SK-N-SH (cell line): ENCODE measurements at regions not wholly inside any gene's neighbourhood (a gene's known extent, or its start where the extent isn't known, plus 50 kb on each side); places are given as distances from the start of the nearest gene placed in this dataset.

Source experiments
- CTCF ChIA-PET: fragments of 300-600, 350-600 bp; formaldehyde crosslinking; extraction: SDS; loops from one replicate; lab custom pipeline; 2021; lab: Yijun Ruan, JAX
- POLR2A ChIA-PET: fragments of 350-600 bp; sonication (Branson Sonifier 250); formaldehyde crosslinking; extraction: SDS; loops from one replicate; lab custom pipeline; 2020; ENCODE audit warnings: antibody characterized with exemption, inconsistent platforms; lab: Yijun Ruan, JAX
- DNase-seq: peaks from one replicate; pipeline ENCODE4 v3.0.0; 2012
- H2AFZ ChIP-seq: fragments of 200-600 bp; sonication (generic); 2 replicates; pipeline ENCODE4 v1.8.1; 2016; ENCODE audit warnings: antibody characterized with exemption, mild to moderate bottlenecking, low read depth
- H3F3A ChIP-seq: fragments of 200-600 bp; sonication (generic); replicated peaks from 2 replicates; pipeline ENCODE3; 2016; ENCODE audit warnings: antibody characterized with exemption, mild to moderate bottlenecking; ENCODE audit not compliant: insufficient read depth
- H3K27ac ChIP-seq, 2 experiments: fragments of 200-500 bp in 1 of 2; fragments of 200-600 bp in 1 of 2; sonication (Bioruptor generic) in 1 of 2; sonication (generic), shearing (Covaris generic) in 1 of 2; 2 replicates each; pipeline versions ENCODE4 v1.5.1 to v1.6.1; 2014 to 2016; ENCODE audit warnings: low read depth in 2 of 2, inconsistent platforms in 1 of 2, low read length in 1 of 2, mild to moderate bottlenecking in 1 of 2, mixed read lengths in 1 of 2
- H3K27me3 ChIP-seq: fragments of 200-600 bp; sonication (generic), shearing (Covaris generic); 2 replicates; pipeline ENCODE4 v1.6.1; 2016; ENCODE audit warnings: mixed run types; ENCODE audit not compliant: insufficient read depth
- H3K36me3 ChIP-seq, 2 experiments: fragments of 200-500 bp in 1 of 2; fragments of 200-600 bp in 1 of 2; sonication (Bioruptor generic) in 1 of 2; sonication (generic) in 1 of 2; replicated peaks in 1 of 2; 2 replicates each; pipeline versions ENCODE3 to v1.5.1; 2014 to 2016; ENCODE audit warnings: low read length in 1 of 2, mild to moderate bottlenecking in 1 of 2; ENCODE audit not compliant: insufficient read depth in 2 of 2, control insufficient read depth in 1 of 2
- H3K4me1 ChIP-seq, 2 experiments: fragments of 200-500 bp in 1 of 2; fragments of 200-600 bp in 1 of 2; sonication (Bioruptor generic) in 1 of 2; sonication (generic), shearing (Covaris generic) in 1 of 2; 2 replicates each; pipeline versions ENCODE4 v1.5.1 to v1.6.1; 2014 to 2016; ENCODE audit warnings: low read depth in 1 of 2, low read length in 1 of 2, mixed run types in 1 of 2; ENCODE audit not compliant: insufficient read depth in 2 of 2, control insufficient read depth in 1 of 2
- H3K4me2 ChIP-seq: fragments of 200-600 bp; sonication (generic), shearing (Covaris generic); 2 replicates; pipeline ENCODE4 v1.6.1; 2017; ENCODE audit warnings: mixed run types
- H3K4me3 ChIP-seq, 2 experiments: fragments of 200-500 bp in 1 of 2; fragments of 200-600 bp in 1 of 2; sonication (Bioruptor generic) in 1 of 2; sonication (generic), shearing (Covaris generic) in 1 of 2; 2 replicates each; pipeline versions ENCODE4 v1.5.1 to v1.8.1; 2014 to 2016; ENCODE audit warnings: low read depth in 2 of 2, inconsistent platforms in 1 of 2, low read length in 1 of 2, mild to moderate bottlenecking in 1 of 2, mixed read lengths in 1 of 2, moderate library complexity in 1 of 2
- H3K79me2 ChIP-seq: fragments of 200-600 bp; sonication (generic); 2 replicates; pipeline ENCODE4 v1.8.1; 2017; ENCODE audit warnings: mild to moderate bottlenecking; ENCODE audit not compliant: insufficient read depth
- H3K9ac ChIP-seq: fragments of 200-600 bp; sonication (generic); 2 replicates; pipeline ENCODE4 v1.6.1; 2017; ENCODE audit warnings: mixed run types
- H3K9me2 ChIP-seq: fragments of 200-600 bp; sonication (generic); 2 replicates; pipeline ENCODE4 v1.6.1; 2017; ENCODE audit warnings: mixed run types
- H3K9me3 ChIP-seq: fragments of 200-600 bp; sonication (generic); 2 replicates; pipeline ENCODE4 v1.6.1; 2017; ENCODE audit warnings: mixed run types, mild to moderate bottlenecking, moderate library complexity
- H4K20me1 ChIP-seq: fragments of 200-600 bp; sonication (generic); 2 replicates; pipeline ENCODE4 v1.6.1; 2017; ENCODE audit warnings: mild to moderate bottlenecking, mixed run types; ENCODE audit not compliant: insufficient read depth
- CTCF ChIP-seq: fragments of 200-600 bp; sonication (generic); IDR thresholded peaks from 2 replicates; pipeline ENCODE4 v1.6.1; 2017; ENCODE audit warnings: antibody characterized with exemption, mild to moderate bottlenecking, moderate library complexity
- EP300 ChIP-seq, 2 experiments: IDR thresholded peaks; 2 replicates each; pipeline versions ENCODE4 v1.4.0 to v1.6.1; 2012; ENCODE audit warnings: borderline replicate concordance in 1 of 2, low read depth in 1 of 2, low read length in 1 of 2
- GATA2 ChIP-seq: sonication (generic); formaldehyde crosslinking; IDR thresholded peaks from 2 replicates; pipeline ENCODE4 v1.5.0; 2020; ENCODE audit warnings: mild to moderate bottlenecking, missing genetic modification reagents
- JUND ChIP-seq: IDR thresholded peaks from 2 replicates; pipeline ENCODE4 v1.4.0; 2012
- MAX ChIP-seq: IDR thresholded peaks from 2 replicates; pipeline ENCODE4 v1.4.0; 2012; ENCODE audit warnings: low read depth
- MXI1 ChIP-seq: IDR thresholded peaks from 2 replicates; pipeline ENCODE4 v1.6.1; 2012; ENCODE audit warnings: mild to moderate bottlenecking, low read depth, low read length, improper control_type of control experiment
- POLR2AphosphoS5 ChIP-seq: IDR thresholded peaks from 2 replicates; pipeline ENCODE4 v1.6.1; 2012; ENCODE audit warnings: low read depth, low read length
- RXRA ChIP-seq: IDR thresholded peaks from 2 replicates; pipeline ENCODE4 v1.4.0; 2012; ENCODE audit warnings: low read depth, mild to moderate bottlenecking, borderline replicate concordance
- SMC3 ChIP-seq: IDR thresholded peaks from 2 replicates; pipeline ENCODE4 v1.6.1; 2012; ENCODE audit warnings: low read depth, low read length, improper control_type of control experiment
- TEAD4 ChIP-seq: IDR thresholded peaks from 2 replicates; pipeline ENCODE4 v1.4.0; 2012; ENCODE audit warnings: mild to moderate bottlenecking, borderline replicate concordance; ENCODE audit not compliant: insufficient read depth
- USF1 ChIP-seq: IDR thresholded peaks from 2 replicates; pipeline ENCODE4 v1.4.0; 2012; ENCODE audit warnings: low read depth, borderline replicate concordance
- ZBTB33 ChIP-seq: IDR thresholded peaks from 2 replicates; pipeline ENCODE4 v1.4.0; 2012; ENCODE audit warnings: low read depth, borderline replicate concordance
- WGBS: methylation state at CpG from one replicate; pipeline ENCODE4 v1.1.6; 2017; ENCODE audit warnings: low lambda C conversion rate; 5-methylcytosine and 5-hydroxymethylcytosine counted together

GRCh38 chr5:158289967-158290366 is 431.0 kb upstream of the CLINT1 start (continued):
- TF ChIP-seq ZBTB33 (no peak), MAX (no peak)
- TF ChIP-seq, all 33 proteins: peak for 0

GRCh38 chr5:158288272-158288657 is 429.3 kb upstream of the CLINT1 start:
- no peaks in the 10 kb centered on the region for H4K20me1 ChIP-seq
- ChIA-PET POLR2A (no interaction called here), CTCF (no interaction called here)
- H3K36me3 ChIP-seq, result no peaks in the 10 kb centered on the region
- H3K4me1 ChIP-seq, result no peaks in the 10 kb centered on the region; a peak in 2 of 4 replicates
- H3K27me3 ChIP-seq, result no peaks in the 10 kb centered on the region
- 24% methylated on average over 1 of the region's 1 CpG for WGBS
- H3K27ac ChIP-seq, result no peak overlapping the region
- H3K4me2 ChIP-seq, result no peak overlapping the region
- H3K4me3 ChIP-seq, result no peak overlapping the region
- H3F3A ChIP-seq, result no peaks in the 10 kb centered on the region
- no peaks in the 10 kb centered on the region for H3K9me2 ChIP-seq
- H3K79me2 ChIP-seq, result no peaks in the 10 kb centered on the region
- no peak for TF ChIP-seq JUND
- TF ChIP-seq USF1, result no peak
- no peak for TF ChIP-seq GATA2 (CRISPR knock-in tag)
- no peak for TF ChIP-seq TEAD4
- TF ChIP-seq CTCF, result no peak
- no peak for TF ChIP-seq MXI1
- no peak for TF ChIP-seq RXRA
- TF ChIP-seq SMC3, result no peak
- TF ChIP-seq EP300 (IDR thresholded peaks at IDR 0.05; ENCODE audit: borderline replicate concordance in 1 of 2, low read depth in 1 of 2, low read length in 1 of 2), result no peak
- TF ChIP-seq POLR2AphosphoS5, result no peak
- H2AFZ ChIP-seq, result no peak overlapping the region
- no peak for DNase-seq
- H3K9me3 ChIP-seq, result no peaks in the 10 kb centered on the region
- no peak overlapping the region for H3K9ac ChIP-seq
